GM18520 (cell line): ENCODE measurements at regions not wholly inside any gene's neighbourhood (a gene's known extent, or its start where the extent isn't known, plus 50 kb on each side); places are given as distances from the start of the nearest gene placed in this dataset.
"Not testable (repeated sequence)": the region's sequence is repeated elsewhere in the genome, so short reads cannot be mapped to it uniquely, and the experiment has no call there.

Experiments
- ATAC-seq: cut with Tn5 transposase; IDR thresholded peaks from one replicate; pipeline ENCODE4 v1.9.1; 2021; ENCODE audit not compliant: unreplicated experiment

DNA sequence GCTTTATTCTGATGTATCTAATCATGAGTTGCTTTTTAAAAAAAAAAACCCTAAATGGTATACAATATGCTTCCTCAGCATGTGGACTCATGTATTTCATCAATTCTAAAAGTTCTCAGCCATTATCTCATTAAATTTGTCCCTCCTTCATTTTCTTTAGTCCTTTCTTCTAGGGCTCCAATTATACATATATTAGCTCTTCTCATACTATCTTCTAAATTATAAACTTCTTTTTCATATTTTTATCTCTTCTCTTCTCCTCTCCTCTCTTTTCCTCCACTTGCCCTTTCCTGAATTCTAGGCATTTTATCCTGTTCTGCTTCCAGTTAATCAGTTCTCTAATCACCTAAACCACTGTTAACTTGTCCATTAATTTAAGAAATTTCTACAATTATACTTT lies 55.0 kb upstream of the IL33 start:
- no peak for ATAC-seq

DNA sequence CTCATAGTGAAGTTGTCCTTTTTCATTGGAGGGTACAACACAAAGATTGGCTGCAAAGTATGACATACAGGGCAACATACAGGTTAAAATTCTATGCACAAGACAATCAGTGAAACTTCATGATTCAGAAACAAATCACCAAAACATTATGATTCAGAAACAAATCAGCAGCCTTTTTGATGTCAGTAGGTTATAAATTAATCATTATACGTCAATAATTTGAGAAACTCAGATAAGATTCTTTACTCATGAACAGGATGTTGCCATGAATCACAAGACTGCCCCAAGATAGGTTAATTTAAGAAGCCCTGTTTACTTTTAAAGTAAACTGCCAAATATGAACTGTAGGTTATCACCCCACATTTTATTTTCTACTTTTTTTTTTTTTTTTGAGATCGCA lies 62.2 kb upstream of the IL33 start:
- no peak for ATAC-seq

DNA sequence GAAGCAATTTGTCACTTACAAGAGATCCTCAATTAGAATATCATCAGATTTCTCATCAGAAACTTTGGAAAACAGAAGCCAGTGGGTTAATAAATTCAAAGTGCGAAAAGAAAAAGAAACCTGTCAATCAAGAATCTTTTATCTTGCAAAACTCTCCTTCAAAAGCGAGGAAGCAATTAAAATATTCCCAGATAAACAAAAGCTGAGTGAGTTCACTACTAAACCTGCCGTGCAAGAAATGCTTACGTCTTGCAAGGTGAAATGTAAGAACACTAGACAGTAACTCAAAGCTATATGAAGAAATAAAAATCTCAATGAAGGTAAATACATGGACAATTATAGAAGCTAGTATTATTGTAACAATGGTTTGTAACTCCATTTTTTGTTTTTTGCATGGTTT lies 62.8 kb upstream of the IL33 start:
- ATAC-seq, result no peak

DNA sequence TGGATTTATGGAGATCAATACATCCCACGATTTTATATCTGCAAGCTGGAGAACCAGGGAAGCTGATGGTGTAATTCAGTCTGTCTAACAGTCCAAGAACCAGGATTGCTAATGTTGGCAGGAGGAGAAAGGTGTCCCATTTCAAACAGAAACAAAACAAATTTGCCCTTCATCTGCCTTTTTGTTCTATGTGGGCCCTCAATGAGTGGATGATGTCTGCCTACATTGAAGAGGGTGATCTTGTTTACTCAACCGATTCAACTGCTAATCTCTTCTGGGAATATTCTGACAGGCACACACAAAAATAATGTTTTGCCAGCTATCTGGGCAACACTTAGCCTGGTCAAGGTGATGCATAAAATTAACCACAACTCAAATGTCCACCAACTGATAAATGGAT lies 65.1 kb upstream of the IL33 start:
- ATAC-seq, result no peak

DNA sequence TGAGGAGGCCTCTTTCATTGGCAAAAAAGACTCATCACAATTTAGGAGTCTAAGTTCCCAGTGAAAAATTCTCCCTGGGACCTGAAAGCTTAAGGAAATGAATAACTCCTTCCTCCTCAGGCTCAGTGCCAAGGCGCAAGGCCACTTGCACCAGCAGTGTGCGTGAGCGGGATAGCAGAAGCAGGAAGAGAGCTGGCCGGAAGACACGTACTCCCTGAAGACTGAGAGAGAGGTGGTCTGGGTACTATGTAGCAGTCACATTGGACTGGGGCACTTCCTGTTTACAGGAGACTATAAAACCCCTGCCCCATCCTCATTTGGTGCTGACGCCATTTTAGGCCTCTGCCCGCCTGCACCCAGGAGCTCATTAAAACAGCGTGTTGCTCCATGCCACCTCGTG lies 66.3 kb upstream of the IL33 start:
- ATAC-seq, result no peak

DNA sequence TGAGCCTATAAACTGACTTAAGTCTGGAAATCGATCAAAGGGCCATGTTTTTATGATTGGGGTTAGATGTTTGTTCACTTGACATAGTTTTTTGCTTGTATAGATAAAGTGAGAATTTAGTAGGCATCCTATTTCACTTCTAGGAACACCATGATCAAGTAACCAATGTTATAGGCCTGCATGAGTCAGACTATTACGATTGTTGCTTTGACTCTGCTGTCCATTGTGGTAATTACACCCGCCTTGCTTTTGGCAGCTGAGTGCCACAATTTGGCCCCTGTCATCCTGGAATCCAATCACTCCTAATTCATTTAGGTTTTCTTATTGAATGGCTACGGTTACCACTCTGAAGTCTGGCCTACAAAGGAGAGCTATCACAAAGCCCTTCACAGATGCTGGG lies 67.8 kb upstream of the IL33 start:
- ATAC-seq, result no peak

DNA sequence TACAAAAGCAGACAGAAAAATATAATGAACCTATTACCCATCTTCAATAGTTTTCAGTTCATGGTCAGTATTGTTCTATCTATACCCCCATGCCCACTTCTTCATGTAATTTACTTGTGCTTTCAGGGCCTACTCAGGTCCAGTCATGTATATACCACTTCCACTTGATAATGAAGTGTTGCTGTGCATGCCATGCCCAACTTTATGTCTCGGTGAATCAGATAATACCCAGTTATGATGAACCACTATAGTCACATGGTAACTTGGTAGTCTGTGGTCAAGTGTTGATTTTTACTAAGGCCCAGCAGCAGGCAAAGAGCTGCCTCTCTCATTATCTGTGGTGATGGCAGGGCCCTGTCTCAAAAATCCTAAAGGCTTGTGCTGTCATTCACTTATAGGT lies 70.7 kb upstream of the IL33 start:
- no peak for ATAC-seq

DNA sequence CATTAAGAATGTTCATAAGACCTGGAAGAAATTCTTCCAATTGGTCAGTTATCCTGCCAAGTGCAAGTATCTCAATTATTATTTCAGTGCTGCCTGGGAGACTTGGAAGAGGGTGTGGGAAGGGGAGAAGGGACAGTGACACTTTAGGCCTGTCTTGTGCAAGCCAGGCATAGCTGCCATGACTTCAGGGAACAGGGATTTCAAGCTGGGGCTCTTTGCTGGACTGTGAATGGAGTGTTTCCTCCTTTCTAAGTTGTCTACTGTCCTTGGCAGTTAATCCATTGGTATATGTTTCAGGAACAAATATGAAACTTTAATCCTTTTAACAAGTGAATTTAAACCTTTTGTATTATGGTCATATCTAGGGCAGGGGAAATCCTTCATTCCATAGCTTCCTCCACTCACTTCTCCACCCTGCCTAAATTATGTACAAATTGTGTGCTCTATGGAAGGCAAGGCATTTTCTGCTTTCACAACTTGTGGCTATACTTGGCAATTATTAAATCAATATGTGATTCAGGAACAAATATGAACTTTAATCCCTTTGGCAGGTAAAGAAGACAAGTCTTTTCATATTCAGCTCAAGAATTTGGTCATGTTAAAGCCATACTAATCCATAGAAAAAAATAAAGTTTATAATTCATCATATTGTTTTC lies 72.7 kb upstream of the IL33 start:
- ATAC-seq, result no peak

DNA sequence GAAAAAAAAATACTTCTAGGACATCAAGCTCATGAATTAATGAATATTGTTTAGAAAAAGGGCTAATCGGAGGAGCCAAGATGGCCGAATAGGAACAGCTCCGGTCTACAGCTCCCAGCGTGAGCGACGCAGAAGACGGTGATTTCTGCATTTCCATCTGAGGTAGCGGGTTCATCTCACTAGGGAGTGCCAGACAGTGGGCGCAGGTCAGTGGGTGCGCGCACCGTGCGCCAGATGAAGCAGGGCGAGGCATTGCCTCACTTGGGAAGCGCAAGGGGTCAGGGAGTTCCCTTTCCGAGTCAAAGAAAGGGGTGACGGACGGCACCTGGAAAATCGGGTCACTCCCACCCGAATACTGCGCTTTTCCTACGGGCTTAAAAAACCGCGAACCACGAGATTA lies 79.8 kb upstream of the IL33 start:
- not testable (repeated sequence) for ATAC-seq

DNA sequence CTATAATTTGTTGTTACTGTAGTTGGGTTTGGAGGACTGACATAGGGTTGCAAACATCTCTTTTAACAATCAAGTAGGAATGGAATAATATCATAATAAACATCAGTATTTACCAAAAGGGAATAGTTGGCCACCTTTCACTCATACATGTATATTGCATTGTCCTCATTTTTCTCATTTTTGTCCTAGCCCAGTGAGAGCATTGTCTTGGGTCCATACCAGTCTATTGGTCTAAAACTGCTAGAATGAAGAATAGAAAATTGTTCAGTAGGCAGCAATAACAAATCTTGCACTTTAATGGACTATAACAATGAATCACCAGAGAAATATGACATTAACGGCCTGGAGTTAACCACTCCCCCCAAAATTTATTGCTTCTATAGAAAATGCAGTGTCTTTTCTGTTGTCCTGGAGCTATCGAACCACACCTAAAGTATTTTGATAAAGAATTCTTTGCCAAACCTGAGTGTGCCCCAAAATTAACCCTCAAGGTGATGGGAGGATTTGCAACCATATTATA lies 80.9 kb upstream of the IL33 start:
- ATAC-seq, result no peak

DNA sequence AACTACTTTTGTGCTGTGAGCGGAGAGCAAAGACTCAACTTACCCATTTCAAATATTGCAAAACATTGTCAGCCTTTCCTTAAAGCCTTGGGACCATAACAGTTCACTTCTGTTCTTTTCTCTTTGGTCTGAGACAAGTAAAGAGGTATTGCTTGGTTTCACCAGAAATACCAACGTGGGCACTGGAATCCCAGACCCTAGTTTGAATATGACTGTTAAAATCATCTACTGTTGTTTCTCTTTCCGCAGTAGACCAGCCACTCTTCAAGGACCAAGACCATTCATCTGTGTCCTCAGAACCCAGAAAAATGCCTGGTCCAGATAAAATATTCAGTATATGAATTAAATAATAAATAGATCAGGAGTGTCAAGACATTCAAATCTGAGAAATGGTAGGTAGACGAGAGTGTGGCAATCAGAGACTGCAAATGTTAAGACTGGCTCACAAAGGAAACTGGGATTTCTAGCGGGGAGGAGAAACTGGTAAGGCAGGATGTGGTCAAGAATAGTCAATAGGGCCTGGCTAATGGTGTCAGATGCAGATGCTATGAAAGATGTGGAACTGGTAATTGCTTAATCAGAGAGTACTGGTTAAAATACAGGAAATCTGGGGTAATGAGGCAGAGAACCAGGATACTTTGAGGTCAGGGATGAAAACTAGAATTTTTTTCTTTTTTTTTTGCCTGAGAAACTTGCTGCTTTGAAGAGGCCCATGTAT lies 82.1 kb upstream of the IL33 start:
- no peak for ATAC-seq

DNA sequence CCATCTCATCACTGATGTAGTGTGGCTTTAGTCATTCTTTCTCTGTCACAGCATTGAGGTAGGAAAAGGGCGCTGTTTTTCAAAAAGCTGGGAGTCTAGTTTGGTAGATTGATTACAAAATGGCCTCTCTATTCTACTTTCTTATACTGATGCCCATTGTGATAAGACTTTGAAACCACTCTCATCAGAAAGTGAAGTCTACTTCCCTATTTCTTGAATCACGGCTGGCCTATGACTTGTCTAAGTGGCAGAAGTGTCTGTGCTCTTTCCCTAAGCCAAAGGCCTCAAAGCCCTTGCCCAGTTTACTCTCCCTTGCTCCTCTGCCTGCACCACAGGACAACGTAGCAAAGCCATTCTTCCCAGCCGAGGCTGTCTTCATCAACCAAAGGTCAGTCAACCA lies 83.0 kb upstream of the IL33 start:
- ATAC-seq, result no peak

DNA sequence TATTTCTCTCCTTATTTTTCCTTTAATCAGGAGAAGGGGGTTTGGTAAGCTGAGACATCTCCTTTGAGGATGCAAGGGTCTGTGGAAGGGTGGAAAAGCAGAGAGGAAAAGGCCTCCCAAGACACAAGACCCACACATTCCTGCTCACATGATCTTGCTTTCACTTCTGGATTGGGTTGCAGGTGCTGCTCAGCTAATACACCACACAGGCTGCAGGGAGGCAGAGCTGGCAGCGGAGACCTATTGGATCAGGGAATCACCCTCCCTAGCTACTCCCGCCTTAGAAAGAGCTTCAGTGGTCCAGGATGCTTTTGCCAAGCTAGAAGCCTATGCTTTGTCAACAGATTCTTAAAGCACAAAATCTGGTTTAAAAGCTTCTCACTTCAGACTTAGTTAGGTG lies 87.6 kb upstream of the IL33 start:
- no peak for ATAC-seq

DNA sequence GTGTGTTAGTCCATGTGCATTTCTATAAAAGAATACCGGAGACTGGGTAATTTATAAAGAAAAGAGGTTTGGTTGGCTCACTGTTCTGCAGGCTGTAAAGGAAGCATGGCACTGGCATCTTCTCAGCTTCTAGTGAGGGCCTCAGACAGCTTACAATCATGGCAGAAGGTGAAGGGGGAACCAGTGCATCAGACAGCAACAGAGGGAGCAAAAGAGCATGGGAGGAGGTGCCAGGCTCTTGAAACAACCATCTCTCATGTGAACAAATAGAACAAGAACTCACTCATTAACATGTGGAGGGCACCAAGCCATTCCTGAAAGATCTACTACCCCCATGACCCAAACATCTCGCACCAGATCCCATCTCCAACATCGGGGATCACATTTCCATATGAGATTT lies 89.2 kb upstream of the IL33 start:
- ATAC-seq, result no peak

DNA sequence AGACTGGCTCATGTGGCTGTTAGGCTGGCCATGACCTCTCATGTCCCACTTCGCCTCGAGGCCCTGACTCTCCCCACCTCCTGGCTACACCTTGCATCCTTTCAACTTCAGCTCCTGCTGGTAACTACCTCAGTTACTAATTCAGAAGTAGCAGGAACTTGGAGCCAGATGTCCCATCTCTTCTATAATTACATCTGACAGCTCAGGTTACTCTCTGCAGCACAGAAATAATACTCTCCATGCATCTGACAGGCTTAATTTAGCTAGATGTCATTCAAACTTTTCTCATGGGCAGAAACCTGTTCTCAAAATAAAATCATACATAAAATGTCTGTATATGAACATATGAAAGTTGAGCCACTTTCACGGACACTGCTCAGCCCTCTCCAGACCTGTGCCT lies 92.2 kb upstream of the IL33 start:
- no peak for ATAC-seq

DNA sequence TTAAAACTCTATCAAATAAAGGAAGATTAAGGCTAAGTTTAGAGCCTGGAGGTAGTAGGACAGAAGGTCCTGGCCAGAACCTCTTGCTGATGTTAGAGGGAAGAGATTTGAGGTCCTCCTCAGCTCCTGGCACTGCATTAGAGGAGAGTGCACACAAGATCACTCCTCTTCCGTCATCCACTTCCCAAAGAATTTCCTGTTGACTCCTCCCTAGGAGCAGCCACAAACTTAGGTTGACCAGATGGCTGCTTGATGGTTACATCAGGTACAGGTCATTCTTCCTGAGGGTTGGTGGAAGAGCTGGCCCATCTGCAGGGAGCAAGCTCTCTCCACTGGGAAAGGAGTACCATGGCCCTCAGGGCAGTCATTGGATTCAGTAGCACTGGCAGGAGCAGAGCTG lies 93.9 kb upstream of the IL33 start:
- ATAC-seq, result no peak

DNA sequence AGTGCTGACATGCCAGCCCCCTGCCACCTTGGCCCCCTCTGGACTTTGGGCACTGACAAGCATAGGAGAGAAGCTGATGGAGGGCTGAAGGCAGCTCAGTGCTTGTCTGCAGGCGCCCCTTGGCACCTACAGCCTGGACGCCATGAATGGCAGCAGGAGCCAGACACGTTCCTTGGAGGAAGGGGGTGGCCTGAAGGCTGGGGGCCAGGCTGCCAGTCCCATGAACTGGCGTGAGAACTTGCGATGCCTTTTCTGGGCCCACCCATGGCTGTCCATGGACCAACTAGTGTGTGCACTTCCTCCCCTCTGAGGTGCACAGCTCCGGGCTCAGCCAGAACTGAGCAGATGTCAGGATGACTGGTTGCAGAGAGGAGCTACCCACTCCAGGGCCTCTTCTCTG lies 99.0 kb upstream of the RANBP6 start:
- ATAC-seq, result no peak

DNA sequence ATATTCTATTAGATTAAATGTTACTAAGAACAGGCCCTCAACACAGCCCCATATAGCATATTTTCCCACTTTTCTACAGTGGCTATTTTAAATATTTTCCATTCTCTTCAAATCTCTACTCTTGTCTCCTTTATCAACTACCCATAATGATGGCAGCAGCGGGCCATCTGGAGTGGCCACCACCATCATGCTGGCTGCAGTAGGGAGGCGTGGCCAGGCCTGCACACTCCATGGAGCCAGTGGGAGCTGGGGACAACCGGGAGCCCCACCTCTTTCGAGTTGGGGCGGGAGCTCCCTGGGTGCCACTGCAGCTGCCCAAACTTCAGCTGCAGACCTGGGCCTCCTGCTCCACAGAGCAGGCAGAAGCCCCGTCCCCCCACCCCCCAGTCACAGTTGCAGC lies 98.4 kb upstream of the RANBP6 start:
- no peak for ATAC-seq

DNA sequence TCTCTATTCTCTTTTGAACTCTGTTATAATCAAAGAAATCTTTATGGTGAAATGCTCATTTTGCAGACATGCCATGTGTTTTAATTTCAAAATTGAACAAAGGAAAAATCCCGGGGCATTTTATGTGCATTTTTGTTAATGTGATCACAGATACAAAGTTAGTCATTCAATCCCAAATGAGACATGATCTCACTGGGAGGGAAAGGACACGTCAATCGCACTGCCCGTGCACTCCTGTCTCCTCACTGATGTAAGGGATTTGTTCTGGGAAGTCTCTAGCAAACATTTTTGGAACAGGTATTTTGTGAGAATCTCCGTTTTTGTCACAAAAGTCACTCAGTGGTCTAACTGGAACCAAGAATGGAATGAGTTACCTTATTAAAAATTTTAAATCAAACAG lies 97.9 kb upstream of the RANBP6 start:
- no peak for ATAC-seq

DNA sequence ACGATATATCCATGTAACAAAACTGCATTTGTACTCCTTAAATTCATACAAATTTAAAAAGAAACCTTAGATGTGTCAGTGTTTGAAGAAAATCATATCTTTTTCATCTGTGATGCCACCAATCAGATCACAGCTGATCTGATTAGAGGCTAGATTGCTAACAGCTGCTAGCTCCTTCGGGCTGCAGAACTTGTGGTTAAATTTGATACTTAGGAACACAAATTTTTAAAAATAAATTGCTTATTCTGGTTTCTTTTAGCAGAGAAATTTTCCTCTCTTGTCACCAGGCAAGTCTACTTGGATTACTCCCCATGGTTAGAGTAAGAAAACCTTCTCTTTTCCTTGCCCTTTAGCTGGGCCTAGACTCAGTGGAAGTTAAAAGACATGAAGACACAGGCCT lies 94.6 kb upstream of the RANBP6 start:
- no peak for ATAC-seq

DNA sequence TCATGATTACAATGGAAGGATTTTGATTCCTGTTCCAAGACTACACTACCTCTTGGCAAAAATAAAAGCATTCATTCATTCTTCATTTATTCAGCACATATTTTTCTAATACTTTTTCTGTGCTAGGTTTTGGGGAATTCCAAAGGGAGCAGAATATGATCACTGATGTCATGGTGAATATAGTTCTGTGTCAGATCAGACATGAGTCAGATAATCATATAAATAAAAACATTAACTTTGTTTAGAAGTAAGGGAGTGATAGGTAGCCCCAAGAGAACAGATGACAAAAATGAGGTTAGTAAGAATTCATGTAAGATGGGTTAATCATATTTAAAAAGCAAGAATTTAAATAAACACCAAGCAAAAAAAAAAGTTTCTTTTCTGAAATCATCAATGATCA lies 94.1 kb upstream of the RANBP6 start:
- ATAC-seq, result no peak

DNA sequence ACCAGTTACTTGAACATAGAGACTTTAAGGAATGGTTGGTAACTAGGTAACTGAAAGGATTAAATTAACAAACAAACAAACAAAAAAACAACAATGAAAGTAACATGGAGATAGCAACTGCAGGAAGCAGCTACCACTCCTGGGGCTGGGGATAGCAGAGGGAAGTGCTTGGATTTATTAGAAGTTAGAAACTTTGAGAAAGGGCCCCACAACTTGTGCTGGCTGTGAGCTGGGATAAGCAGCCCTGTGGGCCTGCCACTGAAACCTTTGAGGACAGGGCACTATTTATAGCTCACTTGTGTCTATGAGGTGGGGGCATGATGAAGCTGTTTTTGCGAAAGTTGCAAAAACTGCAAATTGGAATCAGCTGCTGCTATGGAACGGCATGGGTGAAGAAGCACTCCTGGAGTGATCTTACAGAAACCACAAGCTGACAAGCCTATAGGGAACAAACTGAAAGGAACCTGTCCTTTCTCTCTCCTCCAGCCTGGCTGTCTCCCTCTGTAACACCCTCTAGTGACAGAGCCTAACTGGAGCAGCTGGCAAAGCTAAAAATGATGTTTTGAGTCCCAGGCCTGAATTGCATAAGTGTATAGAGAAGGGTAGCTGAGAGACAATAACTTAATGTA lies 91.4 kb upstream of the RANBP6 start:
- no peak for ATAC-seq
